ENCODE measurements at regions not wholly inside any gene's neighbourhood (a gene's known extent, or its start where the extent isn't known, plus 50 kb on each side); places are given as distances from the start of the nearest gene placed in this dataset.
"Not testable (repeated sequence)": the region's sequence is repeated elsewhere in the genome, so short reads cannot be mapped to it uniquely, and the experiment has no call there.

- no peak overlapping the region for H3K27ac Mint-ChIP-seq
- H3K4me1 Mint-ChIP-seq, result no peaks in the 10 kb centered on the region
- no peaks in the 10 kb centered on the region for H3K9me3 Mint-ChIP-seq
- DNase-seq, result no peak
- H3K27me3 Mint-ChIP-seq, result peaks cover 0 to under 1% of the 10 kb centered on the region in 2 donors
- no peaks in the 10 kb centered on the region for H3K36me3 Mint-ChIP-seq
- H3K4me3 Mint-ChIP-seq, result no peak overlapping the region
- no peak for ATAC-seq (replicated peaks)
Measured at GRCh38 chr1:166390366-166391033, 223.7 kb upstream of the FAM78B start.

- no peak for DNase-seq
- no peaks in the 10 kb centered on the region for H3K9me3 Mint-ChIP-seq
- no peak for ATAC-seq (replicated peaks)
- no peaks in the 10 kb centered on the region for H3K36me3 Mint-ChIP-seq
- H3K4me3 Mint-ChIP-seq, result no peak overlapping the region
- H3K4me1 Mint-ChIP-seq, result no peaks in the 10 kb centered on the region
- no peak overlapping the region for H3K27ac Mint-ChIP-seq
- no peaks in the 10 kb centered on the region for H3K27me3 Mint-ChIP-seq
Measured at GRCh38 chr1:166391279-166392066, 224.7 kb upstream of the FAM78B start.

GRCh38 chr1:166395729-166396128 is 228.9 kb upstream of the FAM78B start:
- Mint-ChIP-seq H3K4me1 (no peaks in the 10 kb centered on the region), H3K4me3 (no peak overlapping the region), H3K27me3 (no peaks in the 10 kb centered on the region), H3K36me3 (no peaks in the 10 kb centered on the region), H3K27ac (no peak overlapping the region), H3K9me3 (no peaks in the 10 kb centered on the region)
- DNase-seq (no peak), ATAC-seq (replicated peaks) (no peak)

GRCh38 chr1:166409253-166410082 is 242.7 kb upstream of the FAM78B start:
- H3K4me3 Mint-ChIP-seq; H3K4me1 Mint-ChIP-seq; H3K27ac Mint-ChIP-seq; H3K27me3 Mint-ChIP-seq; ATAC-seq (replicated peaks); H3K36me3 Mint-ChIP-seq; DNase-seq: not testable (repeated sequence)
- peaks cover 20 to 23% of the 10 kb centered on the region in 2 donors for H3K9me3 Mint-ChIP-seq

- DNase-seq (no peak), ATAC-seq (replicated peaks) (no peak)
- Mint-ChIP-seq H3K27ac (no peak overlapping the region), H3K4me3 (no peak overlapping the region), H3K9me3 (peaks cover 22 to 23% of the 10 kb centered on the region in 2 donors), H3K36me3 (peaks cover 0 to 1% of the 10 kb centered on the region in 2 donors), H3K4me1 (no peaks in the 10 kb centered on the region), H3K27me3 (peaks cover 5 to 11% of the 10 kb centered on the region in 2 donors)
Measured at GRCh38 chr1:166410083-166410385, 243.2 kb upstream of the FAM78B start.

GRCh38 chr1:166416831-166417230 is 250.0 kb upstream of the FAM78B start:
- not testable (repeated sequence) for H3K27ac Mint-ChIP-seq, DNase-seq, H3K36me3 Mint-ChIP-seq

GRCh38 chr1:166418344-166418933 is 251.6 kb upstream of the FAM78B start:
- Mint-ChIP-seq H3K4me3 (no peak overlapping the region), H3K27me3 (peaks cover 0 to 23% of the 10 kb centered on the region in 2 donors), H3K36me3 (peaks cover 0 to 1% of the 10 kb centered on the region in 2 donors), H3K9me3 (peaks cover 0 to 4% of the 10 kb centered on the region in 2 donors), H3K27ac (no peak overlapping the region), H3K4me1 (peaks cover 0 to 2% of the 10 kb centered on the region in 2 donors)
- no peak for ATAC-seq (replicated peaks)
- DNase-seq, result no peak

More at GRCh38 chr1:166416831-166417230, 250.0 kb upstream of the FAM78B start:
- ATAC-seq (replicated peaks); H3K4me1 Mint-ChIP-seq; H3K4me3 Mint-ChIP-seq; H3K9me3 Mint-ChIP-seq: not testable (repeated sequence)
- H3K27me3 Mint-ChIP-seq, result peaks cover 0 to 23% of the 10 kb centered on the region in 2 donors

- not testable (repeated sequence) for H3K4me1 Mint-ChIP-seq; H3K4me3 Mint-ChIP-seq; H3K36me3 Mint-ChIP-seq; H3K9me3 Mint-ChIP-seq; DNase-seq; H3K27ac Mint-ChIP-seq; ATAC-seq (replicated peaks)
- peaks cover 0 to 19% of the 10 kb centered on the region in 2 donors for H3K27me3 Mint-ChIP-seq
Measured at GRCh38 chr1:166422586-166422985, 255.8 kb upstream of the FAM78B start.

GRCh38 chr1:166432655-166433054 is 265.9 kb upstream of the FAM78B start:
- peaks cover 0 to 3% of the 10 kb centered on the region in 2 donors for H3K9me3 Mint-ChIP-seq
- H3K27me3 Mint-ChIP-seq, result peaks cover 0 to 11% of the 10 kb centered on the region in 2 donors
- peaks cover 0 to 2% of the 10 kb centered on the region in 2 donors for H3K4me1 Mint-ChIP-seq
- no peak overlapping the region for H3K27ac Mint-ChIP-seq
- ATAC-seq (replicated peaks), result no peak
- DNase-seq, result no peak
- no peak overlapping the region for H3K4me3 Mint-ChIP-seq
- no peaks in the 10 kb centered on the region for H3K36me3 Mint-ChIP-seq

- not testable (repeated sequence) for H3K9me3 Mint-ChIP-seq, H3K4me1 Mint-ChIP-seq, DNase-seq, H3K4me3 Mint-ChIP-seq, H3K27ac Mint-ChIP-seq, H3K36me3 Mint-ChIP-seq
- peaks cover 0 to 11% of the 10 kb centered on the region in 2 donors for H3K27me3 Mint-ChIP-seq
- ATAC-seq (replicated peaks), result peak in 1 of 2 donors; percentile 55
Measured at GRCh38 chr1:166433404-166434304, 266.9 kb upstream of the FAM78B start.

- no peak overlapping the region for H3K27ac Mint-ChIP-seq
- peaks cover 0 to 3% of the 10 kb centered on the region in 2 donors for H3K9me3 Mint-ChIP-seq
- no peaks in the 10 kb centered on the region for H3K4me1 Mint-ChIP-seq
- H3K36me3 Mint-ChIP-seq, result no peaks in the 10 kb centered on the region
- no peak overlapping the region for H3K4me3 Mint-ChIP-seq
- peaks cover 4 to 10% of the 10 kb centered on the region in 2 donors for H3K27me3 Mint-ChIP-seq
- DNase-seq, result no peak
- no peak for ATAC-seq (replicated peaks)
Measured at GRCh38 chr1:166457700-166458099, 290.9 kb upstream of the FAM78B start.

- no peak for ATAC-seq (replicated peaks)
- peaks cover 0 to 2% of the 10 kb centered on the region in 2 donors for H3K36me3 Mint-ChIP-seq
- H3K27me3 Mint-ChIP-seq, result peaks cover 20% of the 10 kb centered on the region in 2 donors
- H3K4me3 Mint-ChIP-seq, result no peak overlapping the region
- no peak overlapping the region for H3K27ac Mint-ChIP-seq
- peaks cover 12 to 13% of the 10 kb centered on the region in 2 donors for H3K9me3 Mint-ChIP-seq
- DNase-seq, result no peak
- H3K4me1 Mint-ChIP-seq, result no peaks in the 10 kb centered on the region
Measured at GRCh38 chr1:166464333-166464732, 297.5 kb upstream of the FAM78B start.

GRCh38 chr1:166470014-166470413 is 303.2 kb upstream of the FAM78B start:
- Mint-ChIP-seq H3K36me3 (peaks cover 8% of the 10 kb centered on the region in 2 donors), H3K27me3 (peaks cover 33 to 37% of the 10 kb centered on the region in 2 donors), H3K4me1 (peaks cover 0 to 2% of the 10 kb centered on the region in 2 donors), H3K4me3 (no peak overlapping the region), H3K27ac (no peak overlapping the region), H3K9me3 (peaks cover 13 to 15% of the 10 kb centered on the region in 2 donors)
- ATAC-seq (replicated peaks) (no peak), DNase-seq (no peak)

All from stimulated activated naive B cell treated with anti-CD40 and anti-IgM and Interleukin-4, amounts not matched to agents 10 μg/mL and 1 μg/mL and 100 μg/mL, for 72 hours (primary cell).